Ovary (tissue), 7 donors: ENCODE measurements at regions not wholly inside any gene's neighbourhood (a gene's known extent, or its start where the extent isn't known, plus 50 kb on each side); places are given as distances from the start of the nearest gene placed in this dataset.

ENCODE experiments used
- DNase-seq, 5 donors: peaks; one replicate each; pipeline ENCODE4 v3.0.0-alpha.2; 2019 to 2020
- H3K27ac ChIP-seq, 2 donors: fragments of 200-600 bp; one replicate each; pipeline versions ENCODE4 v1.5.1 to v1.8.0; 2019 to 2022
- H3K27me3 ChIP-seq: fragments of 200-600 bp; one replicate; pipeline ENCODE4 v1.8.0; 2022
- H3K36me3 ChIP-seq: fragments of 200-600 bp; sonication (generic); one replicate; pipeline ENCODE4 v1.5.1; 2019
- H3K4me1 ChIP-seq: one replicate; pipeline ENCODE4 v1.8.1; 2013; ENCODE audit warnings: mild to moderate bottlenecking, moderate library complexity; ENCODE audit not compliant: insufficient read depth
- H3K4me3 ChIP-seq: fragments of 200-600 bp; sonication (generic); one replicate; pipeline ENCODE4 v1.5.1; 2017
- H3K9me3 ChIP-seq, 2 donors: fragments of 200-600 bp in 1 of 2; sonication (generic) in 1 of 2; one replicate each; pipeline versions ENCODE4 v1.5.1 to v1.8.1; 2013 to 2019; ENCODE audit warnings: mild to moderate bottlenecking in 1 of 2, moderate library complexity in 1 of 2
- EP300 ChIP-seq: sonication (generic); formaldehyde crosslinking; IDR thresholded peaks from one replicate; pipeline ENCODE4 v1.6.1; 2017; ENCODE audit warnings: antibody characterized with exemption
- POLR2A ChIP-seq: fragments of 450-650 bp; IDR thresholded peaks from one replicate; pipeline ENCODE4 v1.6.1; 2017; ENCODE audit warnings: antibody characterized with exemption, mild to moderate bottlenecking, moderate library complexity
- WGBS, 3 donors: extraction: QIAGEN DNeasy Blood & Tissue Kit in 1 of 3; methylation state at CpG; one replicate each; pipeline versions ENCODE4 v1.1.5 to v1.1.7; 2013 to 2017; 5-methylcytosine and 5-hydroxymethylcytosine counted together
- intact Hi-C, 4 donors: fragments of 100-400 bp; cut with DNase I; formaldehyde crosslinking; loops; one replicate each; pipeline versions ENCODE4 v1.11.0 to v1.15.1; 2022 to 2023
- TF ChIP-seq, protein P1 (sequence below), 3 donors: fragments of 450-650 bp in 2 of 3; fragments of 200-600 bp in 1 of 3; IDR thresholded peaks; one replicate each; pipeline versions ENCODE4 v1.5.1 to v1.8.0; 2016 to 2022; ENCODE audit warnings: antibody characterized with exemption in 3 of 3, mild to moderate bottlenecking in 1 of 3
- donor health status: DM: no; HTN: no; CAD: no; lungs with moderate emphysema.
- donor health status: DM: no; HTN: no; CAD: no.
- donor health status: Bipolar disorder and iron deficiency.
- donor health status: DM: no; HTN: no; CAD: no.
- donor health status: DM: yes; HTN: yes; CAD: no.

GRCh38 chr2:106339609-106340008 lies 128.6 kb downstream of the RGPD3 start:
- TF ChIP-seq EP300 (no peak), POLR2A (no peak)
- TF ChIP-seq, protein P1, sequence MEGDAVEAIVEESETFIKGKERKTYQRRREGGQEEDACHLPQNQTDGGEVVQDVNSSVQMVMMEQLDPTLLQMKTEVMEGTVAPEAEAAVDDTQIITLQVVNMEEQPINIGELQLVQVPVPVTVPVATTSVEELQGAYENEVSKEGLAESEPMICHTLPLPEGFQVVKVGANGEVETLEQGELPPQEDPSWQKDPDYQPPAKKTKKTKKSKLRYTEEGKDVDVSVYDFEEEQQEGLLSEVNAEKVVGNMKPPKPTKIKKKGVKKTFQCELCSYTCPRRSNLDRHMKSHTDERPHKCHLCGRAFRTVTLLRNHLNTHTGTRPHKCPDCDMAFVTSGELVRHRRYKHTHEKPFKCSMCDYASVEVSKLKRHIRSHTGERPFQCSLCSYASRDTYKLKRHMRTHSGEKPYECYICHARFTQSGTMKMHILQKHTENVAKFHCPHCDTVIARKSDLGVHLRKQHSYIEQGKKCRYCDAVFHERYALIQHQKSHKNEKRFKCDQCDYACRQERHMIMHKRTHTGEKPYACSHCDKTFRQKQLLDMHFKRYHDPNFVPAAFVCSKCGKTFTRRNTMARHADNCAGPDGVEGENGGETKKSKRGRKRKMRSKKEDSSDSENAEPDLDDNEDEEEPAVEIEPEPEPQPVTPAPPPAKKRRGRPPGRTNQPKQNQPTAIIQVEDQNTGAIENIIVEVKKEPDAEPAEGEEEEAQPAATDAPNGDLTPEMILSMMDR (IDR thresholded peaks at IDR 0.05) = no peak
- Histone ChIP-seq H3K4me1 (peaks cover 3% of the 10 kb centered on the region), H3K36me3 (no peaks in the 10 kb centered on the region), H3K27ac (no peak overlapping the region), H3K4me3 (no peak overlapping the region), H3K9me3 (no peaks in the 10 kb centered on the region), H3K27me3 (no peaks in the 10 kb centered on the region)
- no peak for DNase-seq
- WGBS, 3 donors = 6 to 19% (median 7%) methylated on average over 3 of the region's 3 CpGs
- intact Hi-C loops = no loop called here

DNA sequence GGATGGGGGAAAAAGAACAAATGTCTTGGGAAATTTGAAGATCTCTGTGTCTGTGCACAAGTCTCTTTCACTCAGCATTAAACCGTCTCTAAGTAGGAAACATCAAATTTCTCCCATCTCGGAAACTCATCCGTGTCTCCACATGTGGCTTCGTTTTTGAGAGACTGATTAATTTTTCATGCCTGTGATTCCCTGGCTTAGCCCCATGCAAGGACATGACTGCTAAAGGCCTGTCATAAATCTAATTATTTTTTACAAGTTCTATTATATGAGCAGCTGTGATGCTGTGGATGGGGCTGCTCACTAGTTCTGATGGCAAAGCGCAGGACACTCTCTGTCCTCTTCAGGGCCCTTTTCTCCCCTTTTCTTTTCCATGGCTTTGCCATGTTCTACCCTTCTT lies 129.1 kb downstream of the RGPD3 start:
- 81 to 87% (median 85%) methylated on average over 5 of the region's 5 CpGs for WGBS, 3 donors
- H3K36me3 ChIP-seq = no peaks in the 10 kb centered on the region

DNA sequence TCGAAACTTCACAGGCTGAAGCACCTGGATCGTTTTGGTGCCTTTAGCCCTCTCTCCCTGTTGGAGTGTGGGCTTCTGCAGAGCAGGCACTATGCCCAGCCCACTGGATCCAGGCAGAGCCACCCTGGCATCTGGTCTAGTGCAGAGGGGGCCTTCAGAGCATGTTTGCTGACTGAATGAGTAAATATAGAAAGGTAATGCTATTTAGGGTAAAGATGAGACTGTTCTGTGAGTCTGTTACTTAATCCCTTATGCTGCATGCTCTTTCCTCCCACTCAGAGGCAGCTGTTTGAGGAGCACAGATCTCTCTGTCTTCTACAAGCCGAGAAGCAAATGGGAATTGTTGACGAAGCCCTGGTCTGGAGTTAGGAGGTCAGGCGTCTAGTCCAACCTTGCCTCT lies 130.2 kb downstream of the RGPD3 start:
- H3K27ac ChIP-seq = no peak overlapping the region
- 57 to 81% (median 67%) methylated on average over 5 of the region's 5 CpGs for WGBS, 3 donors

More for the DNA sequence above, 129.1 kb downstream of the RGPD3 start:
- Histone ChIP-seq H3K27ac (no peak overlapping the region), H3K4me3 (no peak overlapping the region), H3K4me1 (peaks cover 3% of the 10 kb centered on the region), H3K9me3 (no peaks in the 10 kb centered on the region), H3K27me3 (no peaks in the 10 kb centered on the region)
- DNase-seq = no peak
- no peak for TF ChIP-seq EP300
- TF ChIP-seq POLR2A = no peak
- TF ChIP-seq, protein P1 (IDR thresholded peaks at IDR 0.05) = no peak
- intact Hi-C loops = no loop called here

GRCh38 chr2:106336737-106337136 lies 131.5 kb downstream of the RGPD3 start:
- no peaks in the 10 kb centered on the region for H3K9me3 ChIP-seq
- peaks cover 3% of the 10 kb centered on the region for H3K4me1 ChIP-seq
- no peak overlapping the region for H3K4me3 ChIP-seq
- DNase-seq = no peak
- intact Hi-C loops = no loop called here
- WGBS, 3 donors = 70 to 83% (median 71%) methylated on average over 2 of the region's 2 CpGs
- TF ChIP-seq POLR2A (no peak), EP300 (no peak)
- TF ChIP-seq, protein P1 (IDR thresholded peaks at IDR 0.05) = no peak
- H3K27ac ChIP-seq = no peak overlapping the region
- H3K27me3 ChIP-seq = no peaks in the 10 kb centered on the region
- H3K36me3 ChIP-seq = no peaks in the 10 kb centered on the region

More for the DNA sequence above, 130.2 kb downstream of the RGPD3 start:
- no peaks in the 10 kb centered on the region for H3K9me3 ChIP-seq
- no peaks in the 10 kb centered on the region for H3K27me3 ChIP-seq
- H3K4me1 ChIP-seq = peaks cover 3% of the 10 kb centered on the region
- intact Hi-C loops = no loop called here
- no peak overlapping the region for H3K4me3 ChIP-seq
- H3K36me3 ChIP-seq = no peaks in the 10 kb centered on the region
- no peak for DNase-seq
- TF ChIP-seq EP300 (no peak), POLR2A (no peak)
- TF ChIP-seq, protein P1 (IDR thresholded peaks at IDR 0.05) = no peak
